Fibroblast of villous mesenchyme (primary cell): ENCODE measurements at regions not wholly inside any gene's neighbourhood (a gene's known extent, or its start where the extent isn't known, plus 50 kb on each side); places are given as distances from the start of the nearest gene placed in this dataset.

Experiments
- DNase-seq: peaks from one replicate; pipeline ENCODE4 v3.0.0-alpha.2; 2010; ENCODE audit warnings: low read depth
- H3K4me3 ChIP-seq: 2 replicates; pipeline ENCODE4 v1.5.1; 2011; ENCODE audit warnings: low read depth, mild to moderate bottlenecking, low read length
- TF ChIP-seq, protein P1 (sequence below): IDR thresholded peaks from 2 replicates; pipeline ENCODE4 v1.5.1; 2012; ENCODE audit warnings: low read depth, mild to moderate bottlenecking, low read length; ENCODE audit not compliant: insufficient read depth

DNA sequence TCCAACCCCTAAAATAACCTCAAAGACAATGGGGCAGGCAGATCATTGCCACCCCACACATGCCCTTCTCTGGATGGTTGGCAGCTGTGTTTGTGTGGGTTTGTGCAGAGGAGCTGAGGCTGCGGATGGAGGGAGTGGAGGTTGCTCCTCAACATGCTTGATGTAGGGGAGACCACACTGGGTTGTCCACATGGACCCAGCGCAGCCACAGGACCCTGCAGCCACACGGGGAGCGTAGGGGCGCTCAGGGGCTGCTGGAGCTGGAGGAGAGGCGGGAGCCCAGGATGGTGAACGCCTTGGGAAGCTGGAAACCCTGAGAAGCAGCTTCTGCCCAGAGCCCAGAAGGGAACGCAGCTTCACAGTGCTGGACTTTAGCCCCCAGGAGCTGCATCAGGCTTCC, 56.3 kb upstream of the TMEM18 start:
- no peak for DNase-seq
- H3K4me3 ChIP-seq = no peak overlapping the region
- TF ChIP-seq, protein P1, sequence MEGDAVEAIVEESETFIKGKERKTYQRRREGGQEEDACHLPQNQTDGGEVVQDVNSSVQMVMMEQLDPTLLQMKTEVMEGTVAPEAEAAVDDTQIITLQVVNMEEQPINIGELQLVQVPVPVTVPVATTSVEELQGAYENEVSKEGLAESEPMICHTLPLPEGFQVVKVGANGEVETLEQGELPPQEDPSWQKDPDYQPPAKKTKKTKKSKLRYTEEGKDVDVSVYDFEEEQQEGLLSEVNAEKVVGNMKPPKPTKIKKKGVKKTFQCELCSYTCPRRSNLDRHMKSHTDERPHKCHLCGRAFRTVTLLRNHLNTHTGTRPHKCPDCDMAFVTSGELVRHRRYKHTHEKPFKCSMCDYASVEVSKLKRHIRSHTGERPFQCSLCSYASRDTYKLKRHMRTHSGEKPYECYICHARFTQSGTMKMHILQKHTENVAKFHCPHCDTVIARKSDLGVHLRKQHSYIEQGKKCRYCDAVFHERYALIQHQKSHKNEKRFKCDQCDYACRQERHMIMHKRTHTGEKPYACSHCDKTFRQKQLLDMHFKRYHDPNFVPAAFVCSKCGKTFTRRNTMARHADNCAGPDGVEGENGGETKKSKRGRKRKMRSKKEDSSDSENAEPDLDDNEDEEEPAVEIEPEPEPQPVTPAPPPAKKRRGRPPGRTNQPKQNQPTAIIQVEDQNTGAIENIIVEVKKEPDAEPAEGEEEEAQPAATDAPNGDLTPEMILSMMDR = no peak

DNA sequence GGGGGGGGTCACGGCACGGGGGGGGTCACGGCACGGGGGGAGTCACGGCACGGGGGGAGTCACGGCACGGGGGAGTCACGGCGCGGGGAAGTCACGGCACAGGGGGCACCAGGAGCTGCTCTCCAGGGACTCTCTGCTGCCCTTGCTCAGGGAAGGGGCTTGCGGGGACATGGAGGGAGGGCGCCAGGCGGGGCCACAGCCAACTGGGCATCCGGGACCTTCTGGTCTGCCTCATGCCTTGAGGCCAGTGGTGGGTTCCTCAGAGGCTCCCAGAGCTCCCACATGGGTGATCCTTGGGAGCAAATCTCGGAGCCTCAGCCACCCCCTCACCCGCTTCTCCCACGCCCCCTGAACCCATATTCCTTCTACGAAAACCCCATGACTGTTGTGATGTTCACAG, 55.8 kb upstream of the TMEM18 start:
- DNase-seq = no peak
- TF ChIP-seq, protein P1 = no peak
- H3K4me3 ChIP-seq = no peak overlapping the region

- no peak overlapping the region for H3K4me3 ChIP-seq
- no peak for DNase-seq
- TF ChIP-seq, protein P1 = no peak
These were observed 54.5 kb upstream of the TMEM18 start for GRCh38 chr2:731711-732110.

DNA sequence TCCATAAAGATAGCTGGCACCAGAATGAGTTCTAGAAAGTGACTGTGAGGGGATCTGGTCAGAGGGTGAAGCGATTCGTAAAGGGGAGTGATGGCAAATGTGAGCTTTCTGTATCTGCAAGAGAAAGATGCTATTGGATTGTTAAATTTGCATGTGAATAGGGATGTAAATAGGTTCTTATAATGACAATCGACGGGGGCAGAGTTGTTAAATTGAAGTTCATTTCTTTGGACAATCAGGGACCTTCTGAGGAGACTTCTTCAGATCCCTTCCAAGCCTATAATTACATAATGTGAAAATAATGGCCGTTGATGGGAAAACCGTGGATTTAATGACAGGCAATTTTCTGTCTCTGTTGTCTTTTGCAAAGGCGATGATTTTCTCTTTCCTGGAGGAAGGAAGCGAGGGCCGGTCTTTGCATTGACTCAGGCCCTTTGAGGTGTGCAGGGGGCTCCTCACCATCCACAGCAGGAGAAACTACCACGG, 52.2 kb upstream of the TMEM18 start:
- TF ChIP-seq, protein P1 = no peak
- no peak overlapping the region for H3K4me3 ChIP-seq
- no peak for DNase-seq

GRCh38 chr2:728165-728564, 51.0 kb upstream of the TMEM18 start:
- TF ChIP-seq, protein P1 = no peak
- DNase-seq = no peak

GRCh38 chr2:727071-727470, 49.9 kb upstream of the TMEM18 start:
- no peak for DNase-seq
- TF ChIP-seq, protein P1 = no peak
- H3K4me3 ChIP-seq = no peak overlapping the region

More at GRCh38 chr2:728165-728564, 51.0 kb upstream of the TMEM18 start:
- H3K4me3 ChIP-seq = no peak overlapping the region
